ENCODE measurements at regions not wholly inside any gene's neighbourhood (a gene's known extent, or its start where the extent isn't known, plus 50 kb on each side); places are given as distances from the start of the nearest gene placed in this dataset.

DNA sequence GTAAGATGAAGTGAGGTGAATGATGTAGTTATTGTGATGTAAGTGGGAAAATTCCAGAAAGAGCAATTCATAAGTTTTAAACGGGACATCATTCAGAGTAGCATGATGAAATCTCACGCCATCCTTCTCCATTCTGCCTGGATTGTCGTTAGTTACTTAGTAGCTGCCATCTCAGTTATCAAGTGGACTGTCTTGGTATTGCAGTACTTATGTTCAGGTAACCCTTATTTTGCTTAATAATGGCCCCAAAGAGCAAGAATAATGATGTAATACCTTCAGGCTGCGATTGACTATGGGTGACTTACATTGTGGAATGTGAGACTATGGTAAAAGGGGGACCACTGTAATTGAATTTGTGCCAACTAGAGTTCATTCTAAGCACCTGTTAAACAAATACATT is 234.1 kb upstream of the TOM1L1 start:
- TF ChIP-seq POLR2A (IDR thresholded peaks at IDR 0.05) (no peak), CTCF (IDR thresholded peaks at IDR 0.05) (peak in 2 of 12 donors; percentile 29 to 41)

All from heart left ventricle (tissue), 13 donors.